HL-60 (cell line): ENCODE measurements at regions not wholly inside any gene's neighbourhood (a gene's known extent, or its start where the extent isn't known, plus 50 kb on each side); places are given as distances from the start of the nearest gene placed in this dataset.

Experiments
- DNase-seq, 2 experiments: peaks; one replicate each; pipeline ENCODE4 v3.0.0-alpha.2; 2010 to 2020; ENCODE audit warnings: low read depth in 1 of 2, low spot score in 1 of 2
- H3K27ac ChIP-seq: fragments of 250-450 bp; sonication (Bioruptor Pico); replicated peaks from 2 replicates; pipeline ENCODE4 v1.5.1; 2020; ENCODE audit warnings: mild to moderate bottlenecking, moderate library complexity
- H3K27me3 ChIP-seq: fragments of 250-450 bp; sonication (Bioruptor Pico); 2 replicates; pipeline ENCODE4 v1.5.1; 2021; ENCODE audit warnings: mild to moderate bottlenecking, moderate library complexity; ENCODE audit not compliant: insufficient read depth, poor library complexity, severe bottlenecking
- H3K4me3 ChIP-seq: replicated peaks from 2 replicates; pipeline ENCODE4 v1.5.1; 2011; ENCODE audit warnings: mild to moderate bottlenecking, control low read depth, low read length; ENCODE audit not compliant: insufficient read depth
- CTCF ChIP-seq: IDR thresholded peaks from one replicate; pipeline ENCODE4 v1.5.1; 2011; ENCODE audit warnings: low read length, control low read depth, inconsistent platforms; ENCODE audit not compliant: insufficient read depth
- GABPA ChIP-seq: IDR thresholded peaks from 2 replicates; pipeline ENCODE4 v1.6.1; 2012; ENCODE audit warnings: low read depth
- POLR2AphosphoS5 ChIP-seq: IDR thresholded peaks from 2 replicates; pipeline ENCODE4 v1.6.1; 2012; ENCODE audit warnings: low read depth
- REST ChIP-seq: IDR thresholded peaks from 2 replicates; pipeline ENCODE4 v1.6.1; 2012; ENCODE audit warnings: low read depth; ENCODE audit not compliant: insufficient replicate concordance
- SPI1 ChIP-seq: IDR thresholded peaks from 2 replicates; pipeline ENCODE4 v1.6.1; 2012; ENCODE audit warnings: low read depth, mild to moderate bottlenecking, borderline replicate concordance

GRCh38 chr4:35315419-35315818, 928.9 kb downstream of the ARAP2 start:
- TF ChIP-seq SPI1: peak; percentile 90
- no peak for TF ChIP-seq POLR2AphosphoS5
- TF ChIP-seq CTCF: no peak
- Histone ChIP-seq H3K27ac (no peak overlapping the region), H3K4me3 (no peak overlapping the region), H3K27me3 (no peaks in the 10 kb centered on the region)
- DNase-seq: no peak

- H3K27ac ChIP-seq: no peak overlapping the region
- H3K27me3 ChIP-seq: no peaks in the 10 kb centered on the region
- H3K4me3 ChIP-seq: no peak overlapping the region
- TF ChIP-seq SPI1 (peak; percentile 56; the same call in 1 of the 2 replicates), REST (no peak), CTCF (no peak)
- no peak for DNase-seq
Observed at GRCh38 chr4:35325908-35326453, 918.3 kb downstream of the ARAP2 start.

GRCh38 chr4:35342833-35343232, 901.5 kb downstream of the ARAP2 start:
- TF ChIP-seq CTCF: no peak
- TF ChIP-seq SPI1: peak; percentile 71; the same call in 1 of the 2 replicates
- TF ChIP-seq GABPA: no peak
- TF ChIP-seq REST: no peak
- TF ChIP-seq POLR2AphosphoS5: 0 out of 2 replicates have a peak, but pooled peaks have one; percentile 38
- Histone ChIP-seq H3K4me3 (no peak overlapping the region), H3K27ac (no peak overlapping the region), H3K27me3 (no peaks in the 10 kb centered on the region)
- DNase-seq: peak; percentile 14 to 27

- Histone ChIP-seq H3K4me3 (no peak overlapping the region), H3K27ac (no peak overlapping the region), H3K27me3 (no peaks in the 10 kb centered on the region)
- no peak for DNase-seq
- TF ChIP-seq GABPA (no peak), POLR2AphosphoS5 (no peak), SPI1 (no peak), CTCF (no peak), REST (no peak)
Observed at GRCh38 chr4:35347276-35347675, 897.0 kb downstream of the ARAP2 start.
